Activated CD8-positive, alpha-beta T cell treated with anti-CD3 and anti-CD28 coated beads for 36 hours (primary cell): ENCODE measurements at regions not wholly inside any gene's neighbourhood (a gene's known extent, or its start where the extent isn't known, plus 50 kb on each side); places are given as distances from the start of the nearest gene placed in this dataset.

ENCODE experiments used
- ATAC-seq: fragments of 200-7000 bp; cut with Tn5 transposase; one replicate; pipeline ENCODE4 v1.10.0; 2021; ENCODE audit warnings: mild to moderate bottlenecking, moderate library complexity
- CTCF ChIA-PET: fragments of 350-600 bp; sonication (Branson Sonifier 250); formaldehyde crosslinking; loops from one replicate; lab custom pipeline; 2021; ENCODE audit warnings: antibody characterized with exemption; lab: Charles Lee
- POLR2A ChIA-PET: fragments of 350-600 bp; sonication (Branson Sonifier 250); formaldehyde crosslinking; loops from one replicate; lab custom pipeline; 2021; ENCODE audit warnings: antibody characterized with exemption; lab: Charles Lee
- DNase-seq: peaks from one replicate; pipeline ENCODE4 v3.0.0-alpha.2; 2020
- H3K27ac Mint-ChIP-seq: one replicate; pipeline ENCODE4 v1.8.0; 2021; ENCODE audit warnings: mild to moderate bottlenecking, mixed read lengths
- H3K27me3 Mint-ChIP-seq: one replicate; pipeline ENCODE4 v1.8.0; 2021; ENCODE audit warnings: mixed read lengths
- H3K36me3 Mint-ChIP-seq: one replicate; pipeline ENCODE4 v1.8.0; 2021; ENCODE audit warnings: low read depth, mixed read lengths
- H3K4me1 Mint-ChIP-seq: one replicate; pipeline ENCODE4 v1.8.0; 2021; ENCODE audit warnings: low read depth, mixed read lengths
- H3K4me3 Mint-ChIP-seq: one replicate; pipeline ENCODE4 v1.8.0; 2021; ENCODE audit warnings: mild to moderate bottlenecking, moderate library complexity, mixed read lengths
- H3K9me3 Mint-ChIP-seq: one replicate; pipeline ENCODE4 v1.8.0; 2021; ENCODE audit warnings: mixed read lengths
- intact Hi-C: fragments of 100-400 bp; cut with micrococcal nuclease; formaldehyde crosslinking; loops from one replicate; pipeline ENCODE4 v1.10.0; 2022
- TF ChIP-seq, protein P1 (sequence below): fragments of 200-600 bp; IDR thresholded peaks from one replicate; pipeline ENCODE4 v1.8.0; 2022; ENCODE audit warnings: antibody characterized with exemption, mild to moderate bottlenecking

DNA sequence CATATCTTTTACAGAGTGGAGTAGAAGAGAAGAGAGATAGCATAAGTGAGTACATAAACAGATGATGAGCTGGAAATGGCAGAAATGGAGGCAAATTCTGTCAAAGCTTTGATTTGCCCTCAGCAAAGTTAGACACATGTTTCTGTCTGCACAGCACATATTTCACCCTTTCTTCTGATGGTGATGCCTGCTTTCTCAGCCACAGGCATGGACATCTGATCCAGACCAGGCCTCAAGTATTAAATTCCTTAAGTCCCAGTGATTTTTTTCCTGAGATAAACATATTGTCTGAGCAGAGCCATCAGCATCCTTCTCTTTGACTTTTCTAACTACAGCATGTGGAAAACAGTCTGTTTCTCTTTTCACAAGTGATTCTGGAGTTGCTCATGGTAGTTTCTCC, 409.8 kb downstream of the MAN2A1 start:
- ChIA-PET POLR2A (interaction anchor here (0.6 kb wide), 1 partner anchor 174 kb away, joined by 3 read pairs; no protein-coding TSS in a partner anchor), CTCF (no interaction called here)
- TF ChIP-seq, protein P1, sequence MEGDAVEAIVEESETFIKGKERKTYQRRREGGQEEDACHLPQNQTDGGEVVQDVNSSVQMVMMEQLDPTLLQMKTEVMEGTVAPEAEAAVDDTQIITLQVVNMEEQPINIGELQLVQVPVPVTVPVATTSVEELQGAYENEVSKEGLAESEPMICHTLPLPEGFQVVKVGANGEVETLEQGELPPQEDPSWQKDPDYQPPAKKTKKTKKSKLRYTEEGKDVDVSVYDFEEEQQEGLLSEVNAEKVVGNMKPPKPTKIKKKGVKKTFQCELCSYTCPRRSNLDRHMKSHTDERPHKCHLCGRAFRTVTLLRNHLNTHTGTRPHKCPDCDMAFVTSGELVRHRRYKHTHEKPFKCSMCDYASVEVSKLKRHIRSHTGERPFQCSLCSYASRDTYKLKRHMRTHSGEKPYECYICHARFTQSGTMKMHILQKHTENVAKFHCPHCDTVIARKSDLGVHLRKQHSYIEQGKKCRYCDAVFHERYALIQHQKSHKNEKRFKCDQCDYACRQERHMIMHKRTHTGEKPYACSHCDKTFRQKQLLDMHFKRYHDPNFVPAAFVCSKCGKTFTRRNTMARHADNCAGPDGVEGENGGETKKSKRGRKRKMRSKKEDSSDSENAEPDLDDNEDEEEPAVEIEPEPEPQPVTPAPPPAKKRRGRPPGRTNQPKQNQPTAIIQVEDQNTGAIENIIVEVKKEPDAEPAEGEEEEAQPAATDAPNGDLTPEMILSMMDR: no peak
- Mint-ChIP-seq H3K27ac (no peak overlapping the region), H3K27me3 (no peaks in the 10 kb centered on the region), H3K9me3 (no peaks in the 10 kb centered on the region), H3K36me3 (no peaks in the 10 kb centered on the region), H3K4me3 (no peak overlapping the region), H3K4me1 (peaks cover 15% of the 10 kb centered on the region)
- ATAC-seq (no peak), DNase-seq (no peak)
- intact Hi-C loops: no loop called here

DNA sequence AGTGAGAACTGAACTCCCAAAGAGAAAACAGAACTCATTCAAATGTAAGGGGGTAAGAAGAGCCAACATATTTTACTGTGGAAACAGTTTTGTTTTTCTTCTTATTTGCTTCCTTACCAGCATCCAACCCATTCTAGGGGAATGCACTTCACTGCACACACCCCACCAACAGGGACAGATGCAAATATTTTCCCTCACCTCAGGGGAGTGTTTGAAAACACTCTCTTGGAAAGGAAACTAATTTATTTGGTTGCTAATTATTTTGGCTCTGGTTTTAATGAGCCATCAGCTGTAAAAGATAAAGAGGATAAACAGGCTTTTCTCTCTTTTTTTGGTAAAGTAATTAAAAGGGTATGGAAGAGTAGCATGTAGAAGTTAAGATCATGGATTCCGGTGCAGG, 413.4 kb downstream of the MAN2A1 start:
- Mint-ChIP-seq H3K27me3 (no peaks in the 10 kb centered on the region), H3K27ac (no peak overlapping the region), H3K9me3 (no peaks in the 10 kb centered on the region), H3K4me1 (peaks cover 35% of the 10 kb centered on the region), H3K36me3 (no peaks in the 10 kb centered on the region), H3K4me3 (no peak overlapping the region)
- no peak for DNase-seq
- ATAC-seq: no peak
- TF ChIP-seq, protein P1: no peak
- intact Hi-C loops: no loop called here
- ChIA-PET POLR2A (no interaction called here), CTCF (no interaction called here)

DNA sequence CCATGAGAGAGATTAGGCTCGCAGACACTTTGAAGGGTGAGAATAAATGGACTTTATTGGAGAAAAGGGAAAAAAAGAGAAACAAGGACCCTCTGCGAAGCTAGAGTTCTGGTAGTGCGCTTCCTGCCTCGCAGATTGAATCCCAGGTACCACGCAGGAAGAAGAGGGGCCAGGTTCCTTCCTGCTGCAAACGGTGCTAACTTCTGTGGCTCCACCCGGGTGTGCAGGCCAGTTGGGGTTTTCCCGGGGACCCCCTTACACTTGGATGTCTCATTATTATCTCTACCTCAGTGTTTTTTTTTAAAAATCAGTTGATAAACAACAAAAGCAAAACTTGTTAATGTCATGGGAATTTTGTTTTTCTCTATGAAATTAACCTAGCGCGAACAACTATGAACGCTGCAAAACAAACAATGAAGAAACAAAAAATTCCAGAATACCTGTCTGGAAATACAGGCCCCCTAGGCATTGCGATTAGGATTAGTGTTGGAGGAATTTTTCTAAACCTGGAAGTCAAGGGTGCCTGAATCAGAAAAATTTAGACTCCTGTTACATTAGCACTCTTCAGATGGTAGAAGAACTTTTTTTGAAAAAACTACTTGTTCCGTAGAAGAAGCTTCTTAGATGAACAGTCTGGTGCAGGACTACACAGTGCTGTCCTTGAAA, 414.5 kb downstream of the MAN2A1 start:
- peaks cover 35% of the 10 kb centered on the region for H3K4me1 Mint-ChIP-seq
- H3K27ac Mint-ChIP-seq: no peak overlapping the region
- H3K9me3 Mint-ChIP-seq: no peaks in the 10 kb centered on the region
- POLR2A ChIA-PET: interaction anchor here (0.5 kb wide), 1 partner anchor 697 kb away, joined by 3 read pairs; no protein-coding TSS in a partner anchor
- TF ChIP-seq, protein P1: no peak
- DNase-seq (peak; percentile 23), ATAC-seq (peak; percentile 51)
- no peaks in the 10 kb centered on the region for H3K27me3 Mint-ChIP-seq
- intact Hi-C loops: no loop called here
- H3K4me3 Mint-ChIP-seq: no peak overlapping the region
- CTCF ChIA-PET: interaction anchor here (0.7 to 1.2 kb wide), 2 partner anchors 30 to 57 kb away, joined by 3 read pairs; no protein-coding TSS in a partner anchor
- no peaks in the 10 kb centered on the region for H3K36me3 Mint-ChIP-seq

DNA sequence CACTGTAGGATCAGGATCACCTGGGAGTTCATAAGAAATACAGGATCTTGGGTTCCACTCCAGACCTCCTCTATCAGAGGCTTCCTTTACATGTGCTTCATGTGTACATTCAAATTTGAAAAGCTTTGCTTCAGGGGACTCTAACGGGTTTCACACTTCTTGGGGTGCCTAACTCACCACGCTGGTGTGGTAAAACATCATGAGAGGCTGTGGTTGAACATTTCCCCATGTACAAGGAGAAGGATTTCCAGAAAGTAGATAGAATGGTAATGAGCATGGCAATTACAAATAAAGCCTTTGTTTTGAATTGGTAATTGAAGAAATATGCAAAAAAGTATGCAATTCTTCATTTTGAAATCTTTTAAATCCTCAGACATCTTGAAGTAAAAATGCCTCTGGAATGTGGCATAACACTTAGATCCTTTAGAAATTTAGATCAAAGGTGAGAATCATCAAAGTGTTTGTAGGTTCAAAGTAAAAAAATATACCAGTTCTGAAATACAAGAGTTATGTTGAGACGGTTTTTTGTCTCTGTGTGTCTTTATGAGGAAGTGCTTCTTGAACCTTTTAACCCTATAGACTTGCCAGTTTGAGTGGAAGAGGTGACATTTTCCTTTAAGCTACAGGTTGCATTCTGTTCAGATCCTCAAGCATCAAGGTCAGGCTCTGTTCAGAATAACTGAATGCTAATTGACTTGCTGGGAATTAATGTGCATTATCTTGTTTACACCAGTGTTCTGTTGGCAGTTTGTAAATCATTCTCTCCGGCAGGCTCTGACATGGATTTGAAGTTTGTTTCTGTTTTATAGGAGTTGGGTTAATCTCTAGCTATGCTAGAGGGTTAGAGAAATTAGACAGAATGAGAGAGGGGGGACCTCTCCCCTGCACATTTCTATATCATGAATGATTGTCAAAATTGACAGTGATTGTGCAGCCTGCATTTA, 415.3 kb downstream of the MAN2A1 start:
- TF ChIP-seq, protein P1: no peak
- intact Hi-C loops: no loop called here
- H3K4me3 Mint-ChIP-seq: no peak overlapping the region
- POLR2A ChIA-PET: no interaction called here
- no peaks in the 10 kb centered on the region for H3K27me3 Mint-ChIP-seq
- CTCF ChIA-PET: interaction anchor here (1.0 to 1.2 kb wide), 2 partner anchors 30 to 415 kb away, joined by 3 read pairs; partner anchors contain the start of gene MAN2A1
- H3K36me3 Mint-ChIP-seq: no peaks in the 10 kb centered on the region
- DNase-seq (no peak), ATAC-seq (no peak)
- no peak overlapping the region for H3K27ac Mint-ChIP-seq
- H3K4me1 Mint-ChIP-seq: peaks cover 35% of the 10 kb centered on the region
- no peaks in the 10 kb centered on the region for H3K9me3 Mint-ChIP-seq
